Smooth muscle cell (in vitro differentiated cells): ENCODE measurements at regions not wholly inside any gene's neighbourhood (a gene's known extent, or its start where the extent isn't known, plus 50 kb on each side); places are given as distances from the start of the nearest gene placed in this dataset.
"Not testable (repeated sequence)": the region's sequence is repeated elsewhere in the genome, so short reads cannot be mapped to it uniquely, and the experiment has no call there.

Experiments used
- DNase-seq: peaks from one replicate; lab custom pipeline; 2025; ENCODE audit not compliant: unreplicated experiment; lab: John Stamatoyannopoulos, UW
- H2AFZ ChIP-seq: fragments of 200-600 bp; sonication (generic); 2 replicates; pipeline ENCODE4 v1.6.0; 2016; ENCODE audit warnings: antibody characterized with exemption, low read depth, mild to moderate bottlenecking
- H3F3A ChIP-seq: fragments of 200-600 bp; sonication (generic); 2 replicates; pipeline ENCODE4 v1.6.0; 2017; ENCODE audit warnings: antibody characterized with exemption, low read depth
- H3K27ac ChIP-seq: fragments of 200-600 bp; sonication (generic); 2 replicates; pipeline ENCODE4 v1.5.1; 2016; ENCODE audit warnings: low read depth, mild to moderate bottlenecking
- H3K27me3 ChIP-seq: fragments of 200-600 bp; sonication (generic); 2 replicates; pipeline ENCODE4 v1.6.1; 2016; ENCODE audit warnings: low read depth, mild to moderate bottlenecking
- H3K36me3 ChIP-seq: fragments of 200-600 bp; sonication (generic); 2 replicates; pipeline ENCODE4 v1.5.1; 2016; ENCODE audit warnings: low read depth
- H3K4me1 ChIP-seq: fragments of 200-600 bp; sonication (generic); 2 replicates; pipeline ENCODE4 v1.5.1; 2016; ENCODE audit warnings: low read depth
- H3K4me2 ChIP-seq: fragments of 200-600 bp; sonication (generic); 2 replicates; pipeline ENCODE4 v1.6.0; 2016; ENCODE audit warnings: mild to moderate bottlenecking
- H3K4me3 ChIP-seq: fragments of 200-600 bp; sonication (generic); 2 replicates; pipeline ENCODE4 v1.5.1; 2016; ENCODE audit warnings: mild to moderate bottlenecking
- H3K79me2 ChIP-seq: fragments of 200-600 bp; sonication (generic); 2 replicates; pipeline ENCODE4 v1.6.0; 2016; ENCODE audit warnings: low read depth, mild to moderate bottlenecking
- H3K9ac ChIP-seq: fragments of 200-600 bp; sonication (generic); 2 replicates; pipeline ENCODE4 v1.6.0; 2016; ENCODE audit warnings: low read depth
- H3K9me3 ChIP-seq: fragments of 200-600 bp; sonication (generic); replicated peaks from 2 replicates; pipeline ENCODE4 v1.5.1; 2016; ENCODE audit warnings: low read depth
- H4K20me1 ChIP-seq: fragments of 200-600 bp; sonication (generic); 2 replicates; pipeline ENCODE4 v1.6.0; 2016; ENCODE audit warnings: low read depth
- WGBS: methylation state at CpG from one replicate; pipeline ENCODE4 v1.1.7; 2016; ENCODE audit warnings: low lambda C conversion rate; 5-methylcytosine and 5-hydroxymethylcytosine counted together
- TF ChIP-seq, protein P1 (sequence below): fragments of 200-600 bp; sonication (generic); IDR thresholded peaks from 2 replicates; pipeline ENCODE4 v1.5.1; 2017; ENCODE audit warnings: borderline replicate concordance, mild to moderate bottlenecking, antibody characterized with exemption; ENCODE audit not compliant: insufficient read depth, poor library complexity, severe bottlenecking

DNA sequence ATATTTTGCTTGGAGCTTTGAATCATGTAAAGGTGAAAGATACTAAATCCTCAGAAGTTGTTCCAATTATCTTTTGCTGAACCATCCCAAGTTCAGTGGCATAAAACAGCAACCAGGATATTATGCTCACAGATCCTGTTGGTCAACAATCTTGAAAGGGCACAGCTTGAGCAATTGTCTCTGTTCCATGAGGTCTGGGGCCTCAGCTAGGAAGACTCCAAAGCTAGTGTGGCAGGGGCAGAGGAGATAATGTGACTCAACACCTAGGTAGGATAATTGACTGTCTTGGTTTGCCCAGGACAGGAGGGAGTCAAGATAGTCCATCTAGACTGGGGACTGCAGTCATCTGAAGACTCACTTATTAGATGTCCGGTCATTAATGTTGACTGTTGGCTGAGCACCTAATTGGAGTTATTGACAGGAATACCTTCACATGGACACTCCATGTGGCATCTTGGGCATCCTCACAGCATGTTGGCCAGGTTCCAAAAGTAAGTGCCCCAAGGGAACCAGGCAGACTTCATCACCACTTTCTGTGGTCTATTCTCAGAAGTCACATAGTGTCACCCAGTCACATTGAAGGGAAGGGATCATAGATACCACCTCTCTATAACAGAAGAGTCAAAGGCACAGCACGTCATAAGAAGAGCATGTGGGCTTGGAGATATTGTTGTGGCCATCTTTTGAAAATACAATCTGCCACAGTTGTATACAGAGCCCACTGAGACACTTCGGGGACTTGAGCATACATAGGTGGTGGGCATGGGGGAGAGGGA, 88.4 kb upstream of the GPBP1 start:
- H3K27ac ChIP-seq, result peak overlapping the region; percentile 12

GRCh38 chr5:57087947-57088346, 85.9 kb upstream of the GPBP1 start:
- WGBS, result 97% methylated on average over 1 of the region's 1 CpG
- not testable (repeated sequence) for H3K9ac ChIP-seq, H3K27ac ChIP-seq, H3K36me3 ChIP-seq, H4K20me1 ChIP-seq, H3K4me1 ChIP-seq, H3K79me2 ChIP-seq, H3K9me3 ChIP-seq, H2AFZ ChIP-seq, H3F3A ChIP-seq, H3K4me3 ChIP-seq, DNase-seq, H3K27me3 ChIP-seq, H3K4me2 ChIP-seq

More for the DNA sequence above, 88.4 kb upstream of the GPBP1 start:
- TF ChIP-seq, protein P1, sequence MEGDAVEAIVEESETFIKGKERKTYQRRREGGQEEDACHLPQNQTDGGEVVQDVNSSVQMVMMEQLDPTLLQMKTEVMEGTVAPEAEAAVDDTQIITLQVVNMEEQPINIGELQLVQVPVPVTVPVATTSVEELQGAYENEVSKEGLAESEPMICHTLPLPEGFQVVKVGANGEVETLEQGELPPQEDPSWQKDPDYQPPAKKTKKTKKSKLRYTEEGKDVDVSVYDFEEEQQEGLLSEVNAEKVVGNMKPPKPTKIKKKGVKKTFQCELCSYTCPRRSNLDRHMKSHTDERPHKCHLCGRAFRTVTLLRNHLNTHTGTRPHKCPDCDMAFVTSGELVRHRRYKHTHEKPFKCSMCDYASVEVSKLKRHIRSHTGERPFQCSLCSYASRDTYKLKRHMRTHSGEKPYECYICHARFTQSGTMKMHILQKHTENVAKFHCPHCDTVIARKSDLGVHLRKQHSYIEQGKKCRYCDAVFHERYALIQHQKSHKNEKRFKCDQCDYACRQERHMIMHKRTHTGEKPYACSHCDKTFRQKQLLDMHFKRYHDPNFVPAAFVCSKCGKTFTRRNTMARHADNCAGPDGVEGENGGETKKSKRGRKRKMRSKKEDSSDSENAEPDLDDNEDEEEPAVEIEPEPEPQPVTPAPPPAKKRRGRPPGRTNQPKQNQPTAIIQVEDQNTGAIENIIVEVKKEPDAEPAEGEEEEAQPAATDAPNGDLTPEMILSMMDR, result no peak
- H3K4me1 ChIP-seq, result no peaks in the 10 kb centered on the region
- H3K4me2 ChIP-seq, result no peak overlapping the region
- DNase-seq, result no peak
- H3K27me3 ChIP-seq, result no peaks in the 10 kb centered on the region
- no peaks in the 10 kb centered on the region for H3K9me3 ChIP-seq
- H3K9ac ChIP-seq, result no peak overlapping the region
- H3K79me2 ChIP-seq, result no peaks in the 10 kb centered on the region
- H3K36me3 ChIP-seq, result no peaks in the 10 kb centered on the region
- H2AFZ ChIP-seq, result no peak overlapping the region
- no peak overlapping the region for H3K4me3 ChIP-seq
- WGBS, result 86% methylated on average over 3 of the region's 3 CpGs
- H4K20me1 ChIP-seq, result no peaks in the 10 kb centered on the region
- no peaks in the 10 kb centered on the region for H3F3A ChIP-seq

- WGBS, result 71% methylated on average over 10 of the region's 10 CpGs
- no peak overlapping the region for H3K4me2 ChIP-seq
- H3K4me3 ChIP-seq, result no peak overlapping the region
- no peaks in the 10 kb centered on the region for H3K9me3 ChIP-seq
- H3K27me3 ChIP-seq, result no peaks in the 10 kb centered on the region
- no peaks in the 10 kb centered on the region for H3F3A ChIP-seq
- no peak overlapping the region for H2AFZ ChIP-seq
- no peaks in the 10 kb centered on the region for H3K36me3 ChIP-seq
- no peak overlapping the region for H3K9ac ChIP-seq
- no peaks in the 10 kb centered on the region for H3K79me2 ChIP-seq
- DNase-seq, result no peak
- TF ChIP-seq, protein P1, result peak; percentile 8
- H3K27ac ChIP-seq, result no peak overlapping the region
- no peaks in the 10 kb centered on the region for H3K4me1 ChIP-seq
- H4K20me1 ChIP-seq, result no peaks in the 10 kb centered on the region
Observed at GRCh38 chr5:57094753-57095683, 78.8 kb upstream of the GPBP1 start.

DNA sequence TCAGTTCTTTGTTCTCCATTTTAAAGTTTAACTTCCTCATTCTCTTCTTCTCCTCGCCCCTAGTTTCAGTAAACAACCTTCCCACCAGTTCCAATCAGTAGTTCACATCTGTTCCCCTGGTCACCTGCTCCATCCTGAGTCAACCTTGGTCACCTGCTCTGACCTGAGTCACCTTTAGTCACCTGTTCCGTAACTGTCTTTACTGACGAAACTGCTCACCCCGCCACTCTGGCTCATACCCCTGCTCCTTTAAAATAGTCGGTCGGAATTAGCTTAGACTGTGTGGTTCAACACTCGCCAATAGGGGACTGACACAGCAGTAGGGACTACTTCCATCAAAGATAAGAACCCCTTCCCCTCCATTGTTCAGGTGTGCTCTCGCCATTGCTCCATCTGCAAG, 76.3 kb upstream of the GPBP1 start:
- TF ChIP-seq, protein P1, result no peak
- DNase-seq, result no peak
- no peaks in the 10 kb centered on the region for H3K79me2 ChIP-seq
- H3K4me2 ChIP-seq, result no peak overlapping the region
- H2AFZ ChIP-seq, result no peak overlapping the region
- no peaks in the 10 kb centered on the region for H3K36me3 ChIP-seq
- no peaks in the 10 kb centered on the region for H3K4me1 ChIP-seq
- no peaks in the 10 kb centered on the region for H3K27me3 ChIP-seq
- H3K9ac ChIP-seq, result no peak overlapping the region
- no peaks in the 10 kb centered on the region for H4K20me1 ChIP-seq
- no peaks in the 10 kb centered on the region for H3K9me3 ChIP-seq
- 88% methylated on average over 8 of the region's 8 CpGs for WGBS
- H3K27ac ChIP-seq, result no peak overlapping the region
- no peak overlapping the region for H3K4me3 ChIP-seq
- H3F3A ChIP-seq, result no peaks in the 10 kb centered on the region
